Activated T-cell treated with anti-CD3 and anti-CD28 coated beads for 1 hour (primary cell): ENCODE measurements at regions not wholly inside any gene's neighbourhood (a gene's known extent, or its start where the extent isn't known, plus 50 kb on each side); places are given as distances from the start of the nearest gene placed in this dataset.
"Not testable (repeated sequence)": the region's sequence is repeated elsewhere in the genome, so short reads cannot be mapped to it uniquely, and the experiment has no call there.

Source experiments
- DNase-seq: peaks from one replicate; pipeline ENCODE4 v3.0.0-alpha.2; 2020; ENCODE audit warnings: low read depth

DNA sequence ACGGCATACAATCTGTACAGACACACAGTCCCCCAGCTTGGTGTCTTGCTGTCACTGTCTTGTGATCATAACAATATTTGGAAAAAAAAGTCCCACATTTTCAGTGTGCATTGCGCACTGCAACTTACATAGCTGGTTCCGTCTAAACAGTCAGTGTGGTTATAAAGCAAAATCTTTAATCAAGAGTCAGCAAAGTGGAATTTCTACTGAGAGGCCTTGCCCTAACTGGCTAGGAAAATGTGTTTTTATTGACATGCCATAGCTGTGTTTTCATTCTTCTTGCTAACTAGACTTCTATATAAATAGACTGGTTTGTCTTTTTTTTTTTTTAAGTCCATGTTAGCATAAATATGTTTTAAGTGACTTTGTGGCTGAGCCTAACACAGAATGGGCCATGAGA is 174.8 kb downstream of the POLR2M start:
- no peak for DNase-seq

DNA sequence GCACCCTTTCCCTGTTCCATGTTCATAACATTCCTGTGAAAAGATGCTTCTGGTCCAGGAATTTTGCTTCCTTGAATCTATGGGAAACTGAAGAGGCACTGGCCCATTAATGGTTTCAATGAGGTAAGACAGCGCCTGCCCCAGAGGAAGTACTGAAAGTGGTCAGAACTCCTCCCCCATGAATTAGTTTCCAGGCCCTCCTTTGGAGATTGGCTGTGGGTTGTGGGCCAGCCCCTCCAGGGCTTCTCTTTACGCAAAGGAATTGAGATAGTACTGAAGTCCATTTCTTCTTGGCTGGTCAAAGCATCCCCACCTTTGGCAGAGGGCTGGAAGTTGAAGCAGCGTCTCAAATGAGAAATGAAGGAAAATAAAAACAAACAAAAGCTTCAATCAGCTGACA is 175.5 kb downstream of the POLR2M start:
- no peak for DNase-seq

DNA sequence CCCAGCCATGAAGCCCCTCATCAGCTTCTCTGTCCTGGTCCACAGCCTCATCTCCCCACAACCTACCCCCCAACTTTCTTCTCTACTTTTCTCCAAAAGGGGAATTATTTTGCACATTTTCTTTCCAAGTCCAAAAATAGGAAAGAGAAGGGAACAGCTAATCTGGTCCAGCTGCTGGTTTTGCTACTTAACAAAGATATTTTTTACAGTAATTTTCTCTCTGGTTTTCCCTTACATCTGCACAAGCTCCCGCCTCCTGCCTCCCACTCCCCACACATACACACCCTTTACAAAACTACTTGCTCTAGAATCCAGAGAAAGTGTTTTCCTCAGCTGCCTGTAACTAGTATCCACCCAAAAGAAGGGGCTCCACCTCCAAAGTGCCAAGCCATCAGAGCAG is 177.2 kb downstream of the POLR2M start:
- DNase-seq = no peak

DNA sequence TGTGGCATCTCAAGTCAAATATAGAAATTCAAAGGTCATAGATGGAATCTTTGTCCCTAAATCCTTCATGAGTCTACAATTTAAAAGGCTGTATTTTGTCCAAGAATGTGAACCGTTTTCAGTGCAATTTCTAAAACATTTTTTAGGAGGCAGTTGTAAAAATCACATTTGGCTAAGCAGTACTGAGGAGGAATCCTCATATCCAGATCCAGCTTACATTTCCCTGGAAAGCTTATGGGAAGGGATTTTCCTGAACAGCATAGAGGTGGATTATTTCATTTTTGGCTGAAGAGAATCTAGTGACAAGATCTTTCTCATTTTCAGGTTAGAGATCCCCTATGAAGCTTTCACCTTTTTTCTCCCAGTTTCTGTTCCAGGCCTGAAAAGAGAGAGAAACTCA is 178.4 kb downstream of the POLR2M start:
- no peak for DNase-seq

DNA sequence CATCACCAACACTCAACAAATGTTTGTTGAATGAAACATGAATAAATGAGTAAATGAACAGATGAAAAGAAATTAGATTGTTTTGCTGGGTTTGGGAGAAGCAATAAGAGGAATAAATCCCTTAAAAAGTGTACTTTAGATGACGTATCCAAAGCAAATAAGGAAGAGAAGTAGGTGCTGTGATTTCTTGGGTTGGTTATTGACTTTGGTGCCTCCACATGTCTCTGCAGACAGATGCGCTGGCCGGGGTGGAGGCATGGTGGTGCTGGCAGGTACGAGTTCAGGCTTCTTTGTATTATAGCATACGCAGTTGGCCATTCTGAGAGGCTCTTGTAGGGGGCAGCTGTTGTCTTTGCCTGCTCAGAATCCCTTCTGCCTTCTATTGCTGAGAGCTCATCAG is 178.9 kb downstream of the POLR2M start:
- no peak for DNase-seq

DNA sequence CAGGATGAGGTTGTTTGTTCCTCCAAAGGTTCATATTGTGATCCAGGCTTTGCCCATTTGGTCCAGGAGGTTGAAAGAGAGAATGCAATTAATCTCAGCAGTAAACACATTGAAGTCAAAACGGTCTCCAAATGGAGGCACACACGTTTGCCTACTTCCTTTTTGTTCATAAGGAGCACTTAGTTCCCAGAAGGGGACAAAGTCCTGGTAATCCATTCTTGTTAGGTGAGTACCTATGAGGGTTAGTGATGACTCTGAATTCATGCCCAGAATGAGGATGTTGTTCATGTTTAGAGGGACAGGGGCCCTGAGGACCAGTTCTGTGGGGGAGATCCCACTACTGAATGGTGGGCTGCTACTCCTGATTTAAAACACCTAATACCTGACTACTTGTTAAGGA is 177.7 kb downstream of the ALDH1A2 start:
- no peak for DNase-seq

DNA sequence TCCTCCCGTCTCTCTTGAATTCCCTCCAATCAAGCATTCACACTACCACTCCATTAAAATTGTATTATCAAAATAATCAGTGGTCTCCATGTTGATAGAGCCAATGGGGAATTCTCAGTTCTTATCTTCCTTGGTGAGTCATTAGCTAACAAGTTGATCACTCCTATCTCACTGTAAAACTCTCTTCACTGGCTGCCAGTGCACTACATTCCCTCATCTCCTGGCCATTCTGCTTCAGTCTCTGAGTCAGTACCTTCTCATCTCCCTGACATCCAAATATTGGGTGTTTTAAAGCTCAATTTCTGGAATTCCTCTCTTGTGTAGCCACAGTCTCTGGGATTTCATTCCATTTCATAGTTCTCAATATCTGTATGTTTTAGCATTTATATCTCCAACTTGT is 175.2 kb downstream of the ALDH1A2 start:
- DNase-seq = no peak

DNA sequence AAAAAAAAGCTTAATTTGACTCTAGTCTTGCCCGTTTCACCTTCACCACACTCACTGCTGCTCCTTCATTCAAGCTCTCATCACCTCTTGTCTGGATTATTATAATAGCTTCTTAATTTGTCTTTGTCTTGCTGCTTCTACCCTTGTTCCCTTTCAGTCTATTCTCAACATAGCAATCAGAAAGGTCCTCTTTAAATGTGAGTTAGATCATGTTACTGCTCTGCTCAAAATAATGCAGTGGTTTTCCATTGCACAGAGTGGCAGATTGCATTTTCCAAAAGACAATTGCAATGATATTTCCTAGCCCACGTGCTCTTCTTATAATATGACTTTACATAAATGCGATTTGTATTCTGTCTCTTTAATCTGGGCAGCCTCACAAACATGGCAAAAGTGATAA is 174.6 kb downstream of the ALDH1A2 start:
- DNase-seq = no peak

DNA sequence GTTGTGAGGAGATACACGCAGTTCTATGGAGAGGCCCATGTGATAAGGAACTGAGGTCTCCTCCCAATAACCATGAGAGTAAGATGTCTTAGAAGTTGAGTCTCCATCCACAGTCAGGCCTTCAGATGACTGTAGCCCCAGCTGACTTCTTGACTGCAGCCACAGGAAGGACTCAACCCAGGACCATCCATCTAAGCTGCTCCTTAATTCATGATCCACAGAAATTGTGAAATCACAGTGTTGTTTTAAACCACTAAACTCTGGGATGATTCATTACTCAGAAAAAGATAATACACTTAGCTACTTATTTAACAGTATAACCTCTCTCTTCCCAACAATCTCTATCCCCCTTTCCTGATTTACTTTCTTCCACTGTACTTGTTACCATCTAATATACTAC is 173.3 kb downstream of the ALDH1A2 start:
- DNase-seq = no peak

DNA sequence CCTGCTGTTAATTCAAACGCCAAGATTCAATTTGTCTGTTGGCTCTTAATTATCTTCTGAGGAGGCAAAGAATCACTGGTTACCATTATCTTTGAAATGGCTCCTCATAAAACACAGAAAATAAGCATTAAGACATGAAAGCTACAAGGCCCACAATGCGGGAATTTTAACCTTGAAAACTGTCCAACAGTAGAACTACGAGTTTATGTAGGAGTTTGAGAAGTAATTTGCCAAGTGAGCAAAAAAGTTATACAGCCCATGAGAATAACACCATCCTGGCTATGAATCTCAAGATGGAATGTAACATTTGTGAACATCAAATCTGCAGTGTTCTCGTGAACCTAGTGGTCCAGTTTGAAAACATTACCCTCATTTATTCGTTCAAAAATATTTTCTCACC is 172.5 kb downstream of the ALDH1A2 start:
- DNase-seq = no peak

DNA sequence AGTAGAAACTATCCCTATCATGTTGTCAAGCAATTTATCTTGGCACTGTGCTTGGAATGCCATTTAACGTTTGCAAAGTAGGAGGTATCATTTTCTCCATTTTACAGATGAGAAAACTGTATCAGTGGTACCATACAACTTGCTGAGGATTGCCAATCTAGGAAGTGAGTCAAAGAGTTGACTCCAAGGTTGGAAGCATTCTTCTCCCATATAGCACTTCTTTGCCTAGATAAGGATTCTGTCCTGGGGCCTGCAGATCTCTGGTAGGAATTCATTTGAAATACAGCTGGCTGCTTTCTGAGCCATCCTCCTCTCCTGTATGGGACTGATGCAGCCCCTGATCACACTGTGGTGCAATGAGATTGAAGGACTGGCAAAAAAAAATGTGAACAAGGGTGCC is 170.2 kb downstream of the ALDH1A2 start:
- DNase-seq = no peak

DNA sequence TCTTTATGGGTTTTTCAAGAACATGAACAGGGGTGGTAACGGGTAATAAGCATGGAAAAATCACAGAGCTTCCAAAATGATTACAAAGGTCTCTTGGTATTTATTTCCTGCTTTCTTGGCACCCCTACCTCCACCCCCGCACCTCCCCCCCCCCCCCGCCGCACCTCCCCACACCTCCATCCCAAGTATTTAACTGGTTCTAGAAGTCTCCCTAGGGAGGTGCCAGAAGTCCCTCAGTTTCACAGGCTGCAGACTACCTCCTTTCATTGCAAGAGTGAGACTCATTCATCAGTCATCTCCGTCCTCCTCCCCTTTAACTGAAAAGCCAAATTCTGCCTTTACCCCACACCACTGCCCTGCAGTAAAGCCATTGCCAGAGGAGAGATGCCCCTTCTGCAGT is 169.4 kb downstream of the ALDH1A2 start:
- no peak for DNase-seq

DNA sequence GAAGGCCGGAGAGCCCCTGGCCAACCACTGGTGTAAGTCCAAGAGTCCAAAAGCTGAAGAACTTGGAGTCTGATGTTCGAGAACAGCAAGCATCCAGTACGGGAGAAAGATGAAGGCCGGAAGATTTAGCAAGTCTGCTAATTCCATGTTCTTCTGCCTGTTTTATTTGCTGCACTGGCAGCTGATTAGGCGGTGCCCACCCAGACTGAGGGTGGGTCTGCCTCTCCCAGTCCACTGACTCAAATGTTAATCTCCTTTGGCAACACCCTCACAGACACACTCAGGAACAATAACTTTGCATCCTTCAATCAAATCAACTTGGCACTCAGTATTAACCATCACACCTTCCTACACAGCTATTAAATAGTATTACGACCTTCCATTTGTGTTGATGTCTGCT is 168.6 kb downstream of the ALDH1A2 start:
- not testable (repeated sequence) for DNase-seq

DNA sequence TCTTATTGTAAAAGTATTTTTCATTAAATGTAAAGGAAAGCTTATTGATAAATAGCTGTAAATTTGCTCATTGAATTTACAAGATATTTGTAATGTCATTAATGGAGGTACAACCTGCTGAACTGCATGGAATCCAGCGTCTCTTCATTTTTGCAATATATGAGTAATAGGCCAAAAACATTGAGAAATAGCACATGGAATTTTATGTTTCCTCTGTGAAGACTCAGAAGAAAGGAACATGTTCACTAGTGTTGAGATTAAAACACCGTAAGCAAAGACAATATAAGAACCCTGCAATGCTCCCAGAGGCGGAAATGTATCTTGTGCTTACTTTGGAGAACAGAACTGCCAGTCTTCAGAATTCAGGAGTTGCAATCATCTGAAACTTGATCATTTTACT is 167.6 kb downstream of the ALDH1A2 start:
- DNase-seq = no peak

DNA sequence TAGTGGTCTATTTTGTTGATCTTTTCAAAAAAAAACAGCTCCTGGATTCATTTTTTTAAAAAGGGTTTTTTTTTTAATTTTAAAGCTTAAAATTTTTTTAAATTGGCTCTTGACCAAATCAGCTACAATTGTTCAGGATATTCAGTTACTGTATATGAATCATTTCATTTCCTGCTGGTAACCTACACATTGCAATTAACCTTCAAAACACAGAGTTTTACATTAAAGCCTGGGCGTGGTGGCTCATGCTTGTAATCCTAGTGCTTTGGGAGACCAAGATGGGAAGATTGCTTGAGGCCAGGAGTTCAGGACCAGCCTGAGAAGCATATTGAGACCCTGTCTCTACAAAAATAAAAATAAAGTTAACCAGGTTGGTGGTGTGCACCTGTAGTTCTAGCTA is 163.4 kb downstream of the ALDH1A2 start:
- DNase-seq = no peak
